ENCODE measurements at regions not wholly inside any gene's neighbourhood (a gene's known extent, or its start where the extent isn't known, plus 50 kb on each side); places are given as distances from the start of the nearest gene placed in this dataset.

DNA sequence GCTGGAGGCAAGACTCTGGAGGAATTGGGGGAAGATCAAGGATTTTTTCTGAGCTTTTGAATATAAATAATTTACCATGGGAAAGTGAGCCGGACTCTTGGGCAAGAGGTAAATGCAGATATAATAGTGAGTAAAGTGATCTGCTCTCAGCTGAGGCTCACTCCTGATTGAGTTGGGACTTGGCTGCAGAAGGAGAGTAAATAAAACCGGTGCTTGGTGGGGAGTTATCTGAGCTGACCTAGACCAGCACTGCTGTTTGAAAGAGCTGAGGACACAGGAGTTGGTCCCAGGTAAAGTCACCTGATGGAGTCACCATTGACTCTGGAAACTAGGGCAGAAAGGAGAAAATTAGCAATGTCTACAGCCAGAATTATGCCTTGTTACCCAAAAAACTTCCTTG is 57.3 kb upstream of the LRPPRC start:
- TF ChIP-seq, protein P1, sequence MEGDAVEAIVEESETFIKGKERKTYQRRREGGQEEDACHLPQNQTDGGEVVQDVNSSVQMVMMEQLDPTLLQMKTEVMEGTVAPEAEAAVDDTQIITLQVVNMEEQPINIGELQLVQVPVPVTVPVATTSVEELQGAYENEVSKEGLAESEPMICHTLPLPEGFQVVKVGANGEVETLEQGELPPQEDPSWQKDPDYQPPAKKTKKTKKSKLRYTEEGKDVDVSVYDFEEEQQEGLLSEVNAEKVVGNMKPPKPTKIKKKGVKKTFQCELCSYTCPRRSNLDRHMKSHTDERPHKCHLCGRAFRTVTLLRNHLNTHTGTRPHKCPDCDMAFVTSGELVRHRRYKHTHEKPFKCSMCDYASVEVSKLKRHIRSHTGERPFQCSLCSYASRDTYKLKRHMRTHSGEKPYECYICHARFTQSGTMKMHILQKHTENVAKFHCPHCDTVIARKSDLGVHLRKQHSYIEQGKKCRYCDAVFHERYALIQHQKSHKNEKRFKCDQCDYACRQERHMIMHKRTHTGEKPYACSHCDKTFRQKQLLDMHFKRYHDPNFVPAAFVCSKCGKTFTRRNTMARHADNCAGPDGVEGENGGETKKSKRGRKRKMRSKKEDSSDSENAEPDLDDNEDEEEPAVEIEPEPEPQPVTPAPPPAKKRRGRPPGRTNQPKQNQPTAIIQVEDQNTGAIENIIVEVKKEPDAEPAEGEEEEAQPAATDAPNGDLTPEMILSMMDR (IDR thresholded peaks at IDR 0.05) = no peak
- no peak for TF ChIP-seq POLR2A (IDR thresholded peaks at IDR 0.05; ENCODE audit: low read depth)
- TF ChIP-seq EP300 (IDR thresholded peaks at IDR 0.05) = no peak
- TF ChIP-seq POLR2AphosphoS5 (IDR thresholded peaks at IDR 0.05) = no peak

Measured in esophagus muscularis mucosa (tissue), 4 donors.